Naive thymus-derived CD4-positive, alpha-beta T cell (primary cell): ENCODE measurements at regions not wholly inside any gene's neighbourhood (a gene's known extent, or its start where the extent isn't known, plus 50 kb on each side); places are given as distances from the start of the nearest gene placed in this dataset.
A peak's percentile ranks its signal among the peaks of the same experiment; 100 is the strongest.

ENCODE experiments used
- ATAC-seq: fragments of 150-1000 bp; cut with Tn5 transposase; 2 replicates; pipeline ENCODE4 v1.10.0; 2021; ENCODE audit warnings: mild to moderate bottlenecking, moderate library complexity
- CTCF ChIA-PET: fragments of 350-600 bp; sonication (Branson Sonifier 250); formaldehyde crosslinking; loops from one replicate; lab custom pipeline; 2021; ENCODE audit warnings: antibody characterized with exemption; lab: Charles Lee
- POLR2A ChIA-PET: fragments of 350-600 bp; sonication (Branson Sonifier 250); formaldehyde crosslinking; loops from one replicate; lab custom pipeline; 2021; ENCODE audit warnings: antibody characterized with exemption, inconsistent platforms; lab: Charles Lee
- DNase-seq, 9 donors: peaks; one replicate each; pipeline versions ENCODE4 v3.0.0 to v3.0.0-alpha.2; 2020 to 2022; ENCODE audit warnings: mixed read lengths in 1 of 9
- H3K27ac ChIP-seq: one replicate; pipeline ENCODE4 v1.7.0; 2013; ENCODE audit warnings: mild to moderate bottlenecking, low read depth, low read length, moderate library complexity
- H3K27me3 ChIP-seq, 2 donors: one replicate each; pipeline ENCODE4 v1.7.0; 2013; ENCODE audit warnings: low read length in 2 of 2, mild to moderate bottlenecking in 2 of 2, moderate library complexity in 2 of 2; ENCODE audit not compliant: control insufficient read depth in 2 of 2, insufficient read depth in 2 of 2
- H3K36me3 ChIP-seq, 3 experiments: 1 replicate in 2 of 3; 2 replicates in 1 of 3; pipeline ENCODE4 v1.7.0; 2013; ENCODE audit warnings: low read length in 3 of 3, mild to moderate bottlenecking in 3 of 3, moderate library complexity in 1 of 3; ENCODE audit not compliant: insufficient read depth in 3 of 3, control insufficient read depth in 2 of 3
- H3K4me1 ChIP-seq, 2 donors: one replicate each; pipeline ENCODE4 v1.7.0; 2013; ENCODE audit warnings: low read length in 2 of 2, mild to moderate bottlenecking in 2 of 2, moderate library complexity in 1 of 2; ENCODE audit not compliant: control insufficient read depth in 2 of 2, insufficient read depth in 2 of 2
- H3K4me3 ChIP-seq: 2 replicates; pipeline ENCODE4 v1.7.0; 2013; ENCODE audit warnings: mild to moderate bottlenecking, low read length
- H3K9me3 ChIP-seq, 3 experiments: 1 replicate in 2 of 3; 2 replicates in 1 of 3; pipeline ENCODE4 v1.7.0; 2013; ENCODE audit warnings: low read length in 3 of 3; ENCODE audit not compliant: control insufficient read depth in 2 of 3
- H3K27ac Mint-ChIP-seq, 9 donors: one replicate each; pipeline ENCODE4 v1.8.0; 2020 to 2022; ENCODE audit warnings: mixed read lengths in 9 of 9, mild to moderate bottlenecking in 8 of 9, moderate library complexity in 5 of 9, inconsistent platforms in 2 of 9
- H3K27me3 Mint-ChIP-seq, 5 donors: one replicate each; pipeline ENCODE4 v1.8.0; 2021 to 2022; ENCODE audit warnings: mixed read lengths in 5 of 5, mild to moderate bottlenecking in 1 of 5
- H3K36me3 Mint-ChIP-seq, 5 donors: one replicate each; pipeline ENCODE4 v1.8.0; 2020 to 2022; ENCODE audit warnings: mixed read lengths in 5 of 5, mild to moderate bottlenecking in 3 of 5, inconsistent platforms in 1 of 5
- H3K4me1 Mint-ChIP-seq, 7 donors: one replicate each; pipeline ENCODE4 v1.8.0; 2020 to 2022; ENCODE audit warnings: mixed read lengths in 7 of 7, mild to moderate bottlenecking in 3 of 7, inconsistent platforms in 1 of 7
- H3K4me3 Mint-ChIP-seq, 10 donors: one replicate each; pipeline ENCODE4 v1.8.0; 2020 to 2022; ENCODE audit warnings: mild to moderate bottlenecking in 10 of 10, mixed read lengths in 10 of 10, moderate library complexity in 6 of 10, inconsistent platforms in 2 of 10
- H3K9me3 Mint-ChIP-seq, 11 donors: one replicate each; pipeline ENCODE4 v1.8.0; 2020 to 2022; ENCODE audit warnings: mixed read lengths in 11 of 11, mild to moderate bottlenecking in 4 of 11, inconsistent platforms in 1 of 11, moderate library complexity in 1 of 11
- intact Hi-C, 2 donors: fragments of 100-400 bp; cut with micrococcal nuclease; formaldehyde crosslinking; loops; one replicate each; pipeline ENCODE4 v1.15.1; 2023

DNA sequence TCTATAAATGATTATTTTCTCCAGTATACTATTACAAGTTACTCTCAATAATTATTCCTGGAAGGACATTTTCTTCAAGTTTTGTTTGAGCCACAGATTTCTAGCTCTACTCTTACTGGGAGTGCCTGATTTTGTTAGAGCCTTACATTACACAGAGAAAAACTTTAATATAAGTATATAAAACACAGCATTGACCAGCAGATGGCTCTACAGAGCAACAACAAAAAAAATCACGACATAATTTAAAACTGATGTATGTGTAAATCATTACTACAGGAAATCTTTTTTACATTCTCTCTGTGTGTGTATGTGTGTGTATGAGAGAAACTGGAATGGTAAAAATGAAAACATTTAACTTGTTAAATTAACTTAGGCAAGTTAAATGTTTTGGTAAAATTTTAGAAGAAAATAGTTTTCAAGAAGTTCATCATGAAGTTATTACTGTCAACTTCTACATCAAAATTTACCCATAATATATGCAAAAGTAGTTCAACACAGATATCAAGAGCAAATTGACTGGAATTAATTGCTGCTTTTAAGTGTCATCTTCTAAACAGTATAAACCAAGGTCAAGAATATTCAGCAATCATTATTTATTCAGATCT lies 103.3 kb downstream of the MDH1 start:
- POLR2A ChIA-PET: interaction anchor here (0.6 kb wide), 1 partner anchor 9 kb away, joined by 3 read pairs; no protein-coding TSS in a partner anchor
- H3K27me3 Mint-ChIP-seq: peaks cover 0 to 11% (median 0%) of the 10 kb centered on the region in 5 donors
- no peak overlapping the region for H3K27ac Mint-ChIP-seq
- H3K9me3 ChIP-seq: no peaks in the 10 kb centered on the region
- H3K9me3 Mint-ChIP-seq: no peaks in the 10 kb centered on the region
- H3K36me3 ChIP-seq: no peaks in the 10 kb centered on the region
- CTCF ChIA-PET: interaction anchor here (0.7 to 5.5 kb wide), 8 partner anchors 11 to 1077 kb away, joined by 3 to 92 read pairs (median 4); no protein-coding TSS in a partner anchor
- H3K4me1 Mint-ChIP-seq: peaks cover 0 to 4% (median 0%) of the 10 kb centered on the region in 7 donors
- DNase-seq (peak in 7 of 9 donors; percentile 18 to 61 (median 51)), ATAC-seq (peak; percentile 74)
- H3K36me3 Mint-ChIP-seq: no peaks in the 10 kb centered on the region
- no peaks in the 10 kb centered on the region for H3K27me3 ChIP-seq
- H3K27ac ChIP-seq: no peak overlapping the region
- intact Hi-C loops: loop anchor here (1.0 to 5.0 kb wide), 8 partner anchors 148 to 795 kb away; no protein-coding TSS in a partner anchor
- H3K4me3 Mint-ChIP-seq: no peak overlapping the region
- H3K4me1 ChIP-seq: no peaks in the 10 kb centered on the region
- H3K4me3 ChIP-seq: no peak overlapping the region

DNA sequence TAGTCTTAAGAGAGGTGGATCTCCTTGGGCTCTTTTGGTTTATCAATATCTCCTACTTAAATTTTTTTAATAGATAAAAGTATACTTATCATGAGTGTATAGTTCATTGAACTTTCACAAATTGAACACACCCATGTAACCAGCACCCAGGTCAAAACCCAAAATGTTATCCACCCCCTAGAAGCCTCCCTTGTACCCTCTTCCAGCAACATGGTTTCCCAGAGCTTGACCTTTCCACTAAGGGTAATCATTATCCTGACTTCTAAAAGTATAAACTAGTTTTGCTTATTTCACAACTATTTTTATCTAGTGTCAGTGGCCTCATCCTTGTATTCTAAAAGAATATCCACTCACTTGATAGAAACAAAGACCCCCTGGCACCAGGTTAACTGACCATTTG lies 106.8 kb downstream of the MDH1 start:
- POLR2A ChIA-PET: no interaction called here
- peaks cover 0 to 5% (median 0%) of the 10 kb centered on the region in 7 donors for H3K4me1 Mint-ChIP-seq
- H3K36me3 ChIP-seq: no peaks in the 10 kb centered on the region
- H3K36me3 Mint-ChIP-seq: no peaks in the 10 kb centered on the region
- no peaks in the 10 kb centered on the region for H3K9me3 Mint-ChIP-seq
- H3K4me3 Mint-ChIP-seq: no peak overlapping the region
- peaks cover 0 to 9% (median 0%) of the 10 kb centered on the region in 5 donors for H3K27me3 Mint-ChIP-seq
- H3K4me1 ChIP-seq: no peaks in the 10 kb centered on the region
- no peak overlapping the region for H3K27ac ChIP-seq
- no peak overlapping the region for H3K27ac Mint-ChIP-seq
- H3K9me3 ChIP-seq: no peaks in the 10 kb centered on the region
- no peak for DNase-seq
- CTCF ChIA-PET: interaction anchor here (0.7 to 0.8 kb wide), 2 partner anchors 107 to 166 kb away, joined by 3 to 5 read pairs; no protein-coding TSS in a partner anchor
- H3K27me3 ChIP-seq: no peaks in the 10 kb centered on the region
- intact Hi-C loops: no loop called here
- no peak for ATAC-seq
- no peak overlapping the region for H3K4me3 ChIP-seq

DNA sequence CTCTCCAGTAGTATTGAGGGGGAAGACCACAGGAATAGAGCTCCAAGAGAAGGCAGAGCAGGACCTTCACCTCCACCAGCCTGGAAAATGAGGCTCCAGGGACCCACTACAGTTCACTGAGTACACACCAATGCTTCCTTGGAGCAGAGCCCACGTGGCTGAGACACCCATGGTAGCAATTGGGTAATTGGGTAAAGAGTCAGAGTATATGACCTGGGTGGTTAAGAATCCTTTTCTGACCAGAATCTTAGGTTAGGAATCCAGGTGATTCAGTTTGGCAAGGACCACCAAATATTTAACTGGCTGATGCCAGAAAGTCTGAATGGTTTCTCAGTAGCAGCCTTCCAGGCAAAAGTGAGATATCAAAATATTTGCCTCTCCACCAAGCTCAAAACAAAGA lies 107.7 kb downstream of the MDH1 start:
- CTCF ChIA-PET: interaction anchor here (0.8 kb wide), 1 partner anchor 165 kb away, joined by 5 read pairs; no protein-coding TSS in a partner anchor

DNA sequence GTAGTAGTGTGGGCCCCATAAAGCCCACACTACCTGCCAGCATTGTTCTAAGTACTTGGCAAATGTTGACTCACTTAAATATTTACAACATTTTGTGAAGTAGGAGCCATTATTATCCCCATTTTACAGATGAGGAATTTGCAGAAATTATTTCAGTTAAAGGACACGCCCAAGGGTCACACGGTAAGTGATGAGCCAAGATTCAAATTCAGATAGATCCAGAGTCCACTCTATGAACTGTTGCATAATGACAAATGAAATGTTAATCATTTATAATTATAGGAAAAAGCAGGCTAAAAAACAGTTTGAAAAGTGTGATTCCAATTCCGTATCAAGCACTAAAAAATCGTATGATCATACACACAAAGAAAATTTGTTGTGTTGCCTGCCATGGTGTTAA lies 108.4 kb downstream of the MDH1 start:
- Histone ChIP-seq H3K4me3 (no peak overlapping the region), H3K4me1 (no peaks in the 10 kb centered on the region), H3K27me3 (no peaks in the 10 kb centered on the region), H3K9me3 (no peaks in the 10 kb centered on the region), H3K36me3 (no peaks in the 10 kb centered on the region), H3K27ac (no peak overlapping the region)
- ChIA-PET POLR2A (no interaction called here), CTCF (no interaction called here)
- no peak overlapping the region for H3K27ac Mint-ChIP-seq
- intact Hi-C loops: no loop called here
- H3K4me3 Mint-ChIP-seq: no peak overlapping the region
- no peaks in the 10 kb centered on the region for H3K36me3 Mint-ChIP-seq
- H3K9me3 Mint-ChIP-seq: no peaks in the 10 kb centered on the region
- H3K4me1 Mint-ChIP-seq: peaks cover 0 to 5% (median 0%) of the 10 kb centered on the region in 7 donors
- peaks cover 0 to 8% (median 0%) of the 10 kb centered on the region in 5 donors for H3K27me3 Mint-ChIP-seq
- ATAC-seq: no peak
- no peak for DNase-seq

More for the DNA sequence above, 107.7 kb downstream of the MDH1 start:
- no peaks in the 10 kb centered on the region for H3K9me3 Mint-ChIP-seq
- no peaks in the 10 kb centered on the region for H3K36me3 Mint-ChIP-seq
- H3K27me3 Mint-ChIP-seq: peaks cover 0 to 8% (median 0%) of the 10 kb centered on the region in 5 donors
- no peak for DNase-seq
- no peaks in the 10 kb centered on the region for H3K4me1 ChIP-seq
- H3K4me3 Mint-ChIP-seq: no peak overlapping the region
- ATAC-seq: no peak
- peaks cover 0 to 5% (median 0%) of the 10 kb centered on the region in 7 donors for H3K4me1 Mint-ChIP-seq
- no peak overlapping the region for H3K27ac ChIP-seq
- H3K4me3 ChIP-seq: no peak overlapping the region
- no peak overlapping the region for H3K27ac Mint-ChIP-seq
- no peaks in the 10 kb centered on the region for H3K27me3 ChIP-seq
- POLR2A ChIA-PET: no interaction called here
- intact Hi-C loops: no loop called here
- no peaks in the 10 kb centered on the region for H3K9me3 ChIP-seq
- H3K36me3 ChIP-seq: no peaks in the 10 kb centered on the region

DNA sequence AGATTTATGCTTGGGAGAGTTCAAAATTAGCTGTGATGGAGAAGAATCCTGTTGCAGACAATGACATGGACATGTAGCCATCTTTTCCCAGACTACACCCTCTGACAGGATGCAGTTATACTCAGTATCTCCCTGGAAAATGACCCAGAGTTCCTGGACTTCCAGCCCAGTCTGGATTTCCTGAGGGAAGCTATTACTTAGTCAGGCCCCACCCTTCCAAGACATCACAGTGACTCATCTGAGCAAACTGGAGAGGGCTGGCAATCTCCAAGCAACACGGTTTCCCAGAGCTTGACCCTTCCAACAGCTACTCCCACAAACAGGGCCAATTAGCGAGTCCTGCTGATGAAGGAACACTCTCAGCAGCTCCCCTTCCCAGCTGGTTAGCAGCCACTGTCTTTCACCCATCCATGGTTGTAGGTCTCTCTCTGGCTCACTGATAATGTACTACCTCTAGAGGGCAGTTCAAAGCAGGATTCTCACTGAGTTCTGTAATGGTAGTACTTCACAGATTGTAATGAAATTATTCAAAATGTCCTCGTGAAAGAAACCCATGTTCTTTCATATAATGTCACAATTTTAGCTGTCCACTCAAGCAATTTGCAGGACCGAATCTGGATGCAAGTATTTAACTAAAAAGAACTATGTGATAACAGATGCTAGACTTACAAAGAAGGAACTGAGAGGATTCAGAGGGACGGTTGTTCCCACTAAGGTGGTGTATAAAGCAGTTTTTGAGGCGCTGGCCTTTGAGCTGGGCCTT lies 110.2 kb downstream of the MDH1 start:
- H3K4me1 Mint-ChIP-seq: peaks cover 0 to 5% (median 0%) of the 10 kb centered on the region in 7 donors
- intact Hi-C loops: loop anchor here (1.0 kb wide), 1 partner anchor 162 kb away; no protein-coding TSS in a partner anchor
- CTCF ChIA-PET: interaction anchor here (0.6 to 2.7 kb wide), 13 partner anchors 14 to 619 kb away, joined by 3 to 42 read pairs (median 4); no protein-coding TSS in a partner anchor
- no peak overlapping the region for H3K27ac ChIP-seq
- H3K27me3 Mint-ChIP-seq: peaks cover 0 to 2% (median 0%) of the 10 kb centered on the region in 5 donors
- H3K9me3 ChIP-seq: no peaks in the 10 kb centered on the region
- ATAC-seq (peak; percentile 84), DNase-seq (peak in 7 of 9 donors; percentile 6 to 48 (median 26))
- H3K4me3 Mint-ChIP-seq: no peak overlapping the region
- H3K36me3 ChIP-seq: no peaks in the 10 kb centered on the region
- no peaks in the 10 kb centered on the region for H3K4me1 ChIP-seq
- peaks cover 0 to 3% (median 0%) of the 10 kb centered on the region in 5 donors for H3K36me3 Mint-ChIP-seq
- H3K27me3 ChIP-seq: no peaks in the 10 kb centered on the region
- H3K4me3 ChIP-seq: no peak overlapping the region
- no peaks in the 10 kb centered on the region for H3K9me3 Mint-ChIP-seq
- POLR2A ChIA-PET: no interaction called here
- H3K27ac Mint-ChIP-seq: no peak overlapping the region

DNA sequence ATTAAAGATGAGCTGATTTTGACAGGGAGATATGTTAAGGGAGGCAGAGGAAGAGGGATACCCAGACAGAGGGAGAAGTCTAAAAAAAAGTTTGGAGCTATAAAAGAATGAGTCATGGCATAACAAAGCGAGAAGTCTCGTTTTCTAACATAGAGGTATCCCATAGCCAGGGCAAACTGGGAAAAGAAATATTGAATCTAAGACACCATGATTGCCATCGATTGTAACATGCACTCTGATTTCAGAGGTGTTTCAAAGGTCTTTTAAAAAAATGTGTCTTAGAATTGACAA lies 110.7 kb downstream of the MDH1 start:
- H3K4me1 Mint-ChIP-seq: peaks cover 0 to 5% (median 0%) of the 10 kb centered on the region in 7 donors
- no peak overlapping the region for H3K27ac ChIP-seq
- H3K9me3 Mint-ChIP-seq: no peaks in the 10 kb centered on the region
- H3K4me3 Mint-ChIP-seq: no peak overlapping the region
- DNase-seq (no peak), ATAC-seq (no peak)
- H3K27me3 ChIP-seq: no peaks in the 10 kb centered on the region
- H3K27ac Mint-ChIP-seq: no peak overlapping the region
- intact Hi-C loops: loop anchor here (1.0 kb wide), 1 partner anchor 162 kb away; no protein-coding TSS in a partner anchor
- no peaks in the 10 kb centered on the region for H3K9me3 ChIP-seq
- H3K36me3 Mint-ChIP-seq: peaks cover 0 to 3% (median 0%) of the 10 kb centered on the region in 5 donors
- H3K27me3 Mint-ChIP-seq: peaks cover 0 to 2% (median 0%) of the 10 kb centered on the region in 5 donors
- H3K4me3 ChIP-seq: no peak overlapping the region
- CTCF ChIA-PET: interaction anchor here (0.6 to 2.7 kb wide), 8 partner anchors 14 to 191 kb away, joined by 3 to 42 read pairs (median 4); no protein-coding TSS in a partner anchor
- no peaks in the 10 kb centered on the region for H3K36me3 ChIP-seq
- no peaks in the 10 kb centered on the region for H3K4me1 ChIP-seq
- POLR2A ChIA-PET: no interaction called here
